DMS153 (cell line): ENCODE measurements at regions not wholly inside any gene's neighbourhood (a gene's known extent, or its start where the extent isn't known, plus 50 kb on each side); places are given as distances from the start of the nearest gene placed in this dataset.
"Not testable (repeated sequence)": the region's sequence is repeated elsewhere in the genome, so short reads cannot be mapped to it uniquely, and the experiment has no call there.

ENCODE experiments used
- DNase-seq: peaks from one replicate; lab custom pipeline; 2025; lab: John Stamatoyannopoulos, UW

GRCh38 chr7:68176974-68177373 lies 1180.3 kb downstream of the TYW1 start:
- DNase-seq = peak; percentile 12

- no peak for DNase-seq
Observed at GRCh38 chr7:68180761-68181160, 1184.1 kb downstream of the TYW1 start.

GRCh38 chr7:68183176-68183575 lies 1186.5 kb downstream of the TYW1 start:
- no peak for DNase-seq

- DNase-seq = peak; percentile 93
Observed at GRCh38 chr7:68185631-68186456, 1189.2 kb downstream of the TYW1 start.

DNA sequence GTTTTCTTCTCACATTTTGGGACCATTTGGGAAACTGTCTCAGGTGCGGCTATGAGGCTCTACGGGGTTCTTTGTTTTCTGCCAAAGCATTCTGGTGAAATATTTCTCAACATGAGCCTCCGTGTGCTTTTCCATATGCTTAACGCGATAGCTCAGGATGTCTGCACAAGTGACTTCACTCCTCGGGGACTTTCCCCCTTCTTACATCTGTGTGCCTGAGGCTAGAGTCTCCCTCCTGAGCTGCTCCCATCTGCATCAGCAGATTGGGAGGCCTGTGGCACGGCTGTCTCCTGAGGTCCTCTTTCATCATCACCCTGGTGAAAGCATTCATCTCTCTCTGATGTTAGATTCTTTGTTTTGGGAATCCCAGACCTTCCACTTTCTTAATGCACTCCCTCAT lies 1190.9 kb downstream of the TYW1 start:
- DNase-seq = no peak

DNA sequence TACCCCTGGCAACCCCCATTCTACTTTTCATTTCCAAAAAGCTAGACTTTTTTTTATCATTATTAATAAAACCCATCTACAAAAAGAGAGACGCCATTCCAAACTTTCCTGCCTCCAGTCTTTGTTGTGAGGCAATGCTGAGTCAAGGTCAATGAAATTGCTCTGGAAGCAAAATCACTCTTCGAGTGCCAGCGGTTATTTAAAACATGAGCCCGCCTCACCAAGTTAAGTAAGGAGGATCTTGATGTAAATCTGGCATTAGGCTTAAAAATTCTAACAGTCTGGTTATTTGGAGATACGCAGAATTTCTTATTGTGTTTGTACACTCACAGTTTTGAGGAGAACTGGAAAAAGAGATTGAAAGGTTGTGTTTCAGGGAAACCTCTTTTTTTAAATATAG lies 1196.3 kb downstream of the TYW1 start:
- DNase-seq = no peak

GRCh38 chr7:68195642-68196041 lies 1199.0 kb downstream of the TYW1 start:
- not testable (repeated sequence) for DNase-seq

GRCh38 chr7:68200051-68200670 lies 1203.5 kb downstream of the TYW1 start:
- no peak for DNase-seq

- DNase-seq = no peak
Observed at GRCh38 chr7:68203251-68203650, 1206.6 kb downstream of the TYW1 start.

DNA sequence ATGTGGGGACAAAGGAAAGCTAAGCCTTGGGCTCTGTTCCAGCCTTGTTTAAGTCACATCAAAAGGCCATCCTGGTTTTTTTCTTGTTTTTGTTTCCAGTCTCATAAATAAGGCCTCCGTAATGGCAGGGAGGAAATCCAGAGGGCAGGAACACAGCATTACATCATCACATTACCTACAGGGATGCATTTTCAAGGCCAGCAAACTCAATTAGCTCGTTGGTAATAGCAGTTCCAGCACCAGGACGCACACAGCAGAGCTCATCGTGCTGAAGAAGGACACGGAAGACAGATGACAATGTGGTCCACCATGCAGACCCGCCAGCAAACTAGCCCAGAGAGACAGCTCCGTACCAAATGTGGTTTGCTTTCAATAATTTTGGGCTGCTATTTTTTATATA lies 1209.2 kb downstream of the TYW1 start:
- no peak for DNase-seq

- DNase-seq = no peak
Observed at GRCh38 chr7:68206946-68207485, 1210.4 kb downstream of the TYW1 start.

GRCh38 chr7:68207676-68208075 lies 1211.0 kb downstream of the TYW1 start:
- no peak for DNase-seq

DNA sequence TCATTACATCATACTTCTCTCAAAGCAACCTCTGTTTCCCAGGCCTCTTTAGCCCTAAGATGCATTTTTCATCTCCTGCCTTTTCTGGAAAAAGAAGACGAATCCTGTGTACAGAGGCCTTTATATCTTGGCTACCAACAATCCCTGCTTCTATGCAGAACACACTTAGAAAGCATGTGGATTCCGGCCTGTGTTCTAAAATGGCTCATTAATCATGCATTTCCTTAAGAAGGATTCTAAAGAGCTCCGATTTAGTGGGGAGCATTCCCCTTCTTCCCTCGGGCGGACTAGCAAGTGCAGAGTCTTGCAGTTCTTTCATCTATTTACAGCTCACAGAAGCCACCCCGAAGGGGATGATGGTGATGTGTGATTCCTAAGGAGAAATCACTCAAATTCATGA lies 1212.9 kb downstream of the TYW1 start:
- DNase-seq = no peak

DNA sequence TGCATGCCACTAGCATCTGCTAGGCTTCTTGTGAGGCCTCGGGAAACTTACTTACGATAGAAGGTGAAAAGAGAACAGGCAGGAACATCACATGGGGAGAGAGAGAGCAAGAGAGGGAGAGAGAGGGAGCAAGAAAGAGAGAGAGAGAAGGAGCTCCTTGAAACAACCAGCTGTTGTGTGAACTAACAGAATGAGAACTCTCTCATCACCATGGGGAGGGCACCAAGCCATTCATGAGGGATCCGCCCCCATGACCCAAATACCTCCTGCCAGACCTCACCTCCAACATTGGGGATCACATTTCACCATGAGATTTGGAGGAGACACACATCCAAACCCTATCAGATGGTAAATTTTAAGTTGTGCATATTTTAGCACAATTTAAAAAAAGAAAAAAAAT lies 1217.2 kb downstream of the TYW1 start:
- DNase-seq = no peak

GRCh38 chr7:68216051-68216450 lies 1219.4 kb downstream of the TYW1 start:
- no peak for DNase-seq

- DNase-seq = no peak
Observed at GRCh38 chr7:68217426-68217825, 1220.8 kb downstream of the TYW1 start.

- DNase-seq = no peak
Observed at GRCh38 chr7:68218461-68218860, 1221.8 kb downstream of the TYW1 start.

DNA sequence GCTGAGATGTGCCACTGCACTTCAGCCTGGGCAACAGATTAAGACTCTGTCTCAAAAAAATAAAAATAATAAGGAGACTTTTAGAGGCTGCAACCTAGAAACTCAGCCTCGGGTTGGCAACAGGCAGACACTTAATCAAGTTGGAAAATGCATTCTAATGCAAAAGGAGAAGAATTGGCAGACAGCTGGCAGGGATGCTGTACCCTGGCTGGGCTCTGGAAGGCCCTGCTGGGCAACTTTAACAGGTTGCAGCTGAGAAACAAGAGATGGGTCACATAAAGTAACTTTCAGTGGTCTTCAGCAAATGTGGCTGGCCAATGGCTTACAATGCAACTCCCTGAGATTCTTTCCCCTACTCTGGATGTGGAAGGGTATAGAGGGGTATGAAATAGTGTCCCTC lies 1225.7 kb downstream of the TYW1 start:
- DNase-seq = no peak

- DNase-seq = peak; percentile 85
Observed at GRCh38 chr7:68224041-68224741, 1227.6 kb downstream of the TYW1 start.

GRCh38 chr7:68231011-68231410 lies 1234.4 kb downstream of the TYW1 start:
- DNase-seq = not testable (repeated sequence)

DNA sequence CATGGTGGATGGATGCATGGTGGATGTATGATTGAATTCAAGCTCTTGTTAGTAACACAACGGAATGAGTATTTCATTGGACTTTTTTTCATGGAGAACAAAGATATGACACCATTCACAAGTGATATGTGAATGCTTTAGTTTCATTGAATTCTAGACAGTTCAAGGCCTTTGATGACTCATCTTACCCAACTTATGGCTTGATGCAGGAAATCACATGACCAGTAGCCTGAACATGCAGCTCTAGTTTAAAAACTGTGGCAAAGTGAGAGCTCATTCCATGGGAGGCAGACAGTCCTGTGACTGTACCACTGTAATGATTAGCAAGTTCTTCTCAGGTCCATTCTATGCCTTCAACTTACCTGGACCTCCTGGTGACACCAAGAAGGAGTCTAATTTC lies 1239.3 kb downstream of the TYW1 start:
- DNase-seq = no peak

DNA sequence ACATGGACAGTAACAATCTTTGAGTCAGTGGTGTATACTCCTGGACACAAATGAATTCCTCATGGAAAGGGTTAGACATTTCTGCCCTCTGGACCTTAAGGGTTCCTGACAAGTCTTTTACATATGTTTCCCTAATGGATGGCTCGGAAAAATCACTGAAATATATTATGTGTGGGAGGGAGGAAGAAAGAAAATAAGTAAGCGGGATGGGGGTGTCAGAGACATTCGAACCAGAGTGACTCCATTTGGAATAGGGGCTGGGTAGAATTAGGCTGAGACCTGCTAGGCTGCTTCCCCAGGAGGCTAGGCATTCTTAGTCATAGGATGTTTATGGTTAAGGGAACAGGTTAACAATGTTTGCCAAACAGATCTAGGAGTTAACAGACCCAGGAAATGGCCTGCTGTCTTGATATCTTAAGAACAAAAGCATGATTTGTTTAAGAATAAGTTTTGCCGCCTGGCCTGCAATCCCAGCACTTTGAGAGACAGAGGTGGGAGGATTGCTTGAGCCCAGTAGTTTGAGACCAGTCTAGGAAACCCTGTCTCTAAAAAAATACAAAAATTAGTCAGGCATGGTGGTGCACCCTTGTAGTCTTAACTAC lies 1241.7 kb downstream of the TYW1 start:
- DNase-seq = no peak
